DMS153 treated with DMSO at 0.1 percent for 48 hours (cell line): ENCODE measurements at regions not wholly inside any gene's neighbourhood (a gene's known extent, or its start where the extent isn't known, plus 50 kb on each side); places are given as distances from the start of the nearest gene placed in this dataset.

Source experiments
- DNase-seq: peaks from one replicate; lab custom pipeline; 2025; ENCODE audit not compliant: unreplicated experiment; lab: John Stamatoyannopoulos, UW

DNA sequence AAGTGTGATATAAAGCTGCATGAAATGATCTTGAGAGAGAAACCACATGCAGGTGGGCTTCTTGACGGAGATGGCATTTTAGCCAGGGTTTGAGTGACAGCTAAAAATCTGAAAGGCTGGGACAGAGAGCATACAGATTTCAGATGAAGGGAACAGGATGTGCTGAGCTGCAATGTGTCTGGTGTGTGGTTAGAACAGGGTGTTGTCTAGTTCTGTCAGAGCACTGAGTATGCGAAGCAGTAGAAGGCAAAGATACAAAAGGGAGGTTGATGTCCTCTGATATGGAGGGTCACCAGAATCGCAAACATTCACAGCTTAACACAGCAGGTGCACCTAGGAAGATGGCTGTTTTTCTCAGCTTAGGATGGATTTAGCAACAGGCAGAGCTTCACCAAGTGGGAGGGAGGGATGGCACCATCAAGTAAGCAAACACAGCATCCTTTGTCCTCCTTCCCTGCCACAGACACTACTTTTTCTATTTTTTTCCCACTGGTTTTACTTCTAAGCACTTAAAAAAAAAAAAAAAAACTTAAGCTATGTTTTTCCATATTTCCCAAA lies 182.5 kb downstream of the TMX3 start:
- no peak for DNase-seq

DNA sequence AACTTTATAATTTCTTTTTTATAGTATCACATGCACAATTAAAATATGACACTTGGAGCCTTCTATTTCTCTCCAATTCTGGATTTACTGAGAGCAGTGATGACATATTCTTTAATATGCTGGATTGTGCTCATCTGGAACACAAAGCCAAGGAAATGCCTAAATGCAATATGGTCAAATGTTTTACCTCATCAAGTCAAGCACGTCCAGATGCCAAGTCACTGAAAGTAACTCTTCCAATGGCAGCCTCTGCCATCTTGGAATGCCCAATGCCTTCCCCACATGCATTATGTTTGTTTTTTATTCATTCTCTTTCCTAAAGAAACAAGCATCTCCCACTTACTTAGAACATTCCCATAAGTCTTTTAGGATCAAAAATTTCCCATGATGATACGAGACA lies 189.8 kb downstream of the TMX3 start:
- DNase-seq = no peak

DNA sequence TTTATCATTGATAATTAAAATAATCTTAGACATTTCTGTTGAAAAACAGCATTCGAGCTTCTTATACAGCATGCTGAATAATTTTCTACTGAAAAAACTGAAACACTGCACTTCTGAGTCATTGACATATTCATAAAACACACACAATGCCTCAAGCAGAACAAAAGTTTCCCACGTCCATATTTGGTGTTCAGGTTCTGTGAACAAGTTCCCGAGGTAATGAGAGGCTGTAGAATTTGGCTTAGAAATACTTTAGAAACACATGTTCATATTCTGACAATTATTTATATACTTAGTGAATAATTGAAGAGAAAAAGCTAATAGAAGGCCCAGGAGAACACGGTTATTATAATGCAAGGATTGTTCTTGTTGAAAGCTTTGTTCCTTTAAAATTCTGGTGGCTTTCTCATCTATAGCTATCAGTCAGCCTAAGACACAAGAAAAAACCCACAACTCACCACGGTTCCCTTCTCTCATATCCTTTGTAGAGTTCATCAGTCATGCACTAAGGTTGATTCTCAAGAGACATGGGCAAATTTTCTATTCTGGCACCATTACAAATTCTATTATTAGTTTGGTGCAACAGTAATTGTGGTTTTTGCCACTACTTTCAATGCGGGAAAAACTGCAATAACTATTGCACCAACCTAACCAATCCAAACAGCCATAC lies 194.4 kb downstream of the TMX3 start:
- DNase-seq = no peak

DNA sequence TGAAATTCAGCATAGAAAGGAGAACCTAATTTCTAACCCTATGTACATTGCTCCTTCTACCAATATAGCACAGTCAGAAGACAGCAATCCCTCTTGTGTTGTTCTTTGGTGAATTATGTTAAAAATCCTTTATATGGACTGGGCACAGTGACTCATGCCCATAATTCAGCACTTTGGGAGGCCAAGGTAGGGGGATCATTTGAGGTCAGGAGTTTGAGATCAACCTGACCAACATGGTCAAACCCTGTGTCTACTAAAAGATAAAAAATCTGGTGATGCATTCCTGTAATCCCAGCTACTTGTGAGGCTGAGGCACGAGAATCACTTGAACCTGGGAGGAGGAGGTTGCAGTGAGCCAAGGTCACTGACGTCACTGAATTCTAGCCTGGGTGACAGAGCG lies 195.6 kb downstream of the TMX3 start:
- no peak for DNase-seq

DNA sequence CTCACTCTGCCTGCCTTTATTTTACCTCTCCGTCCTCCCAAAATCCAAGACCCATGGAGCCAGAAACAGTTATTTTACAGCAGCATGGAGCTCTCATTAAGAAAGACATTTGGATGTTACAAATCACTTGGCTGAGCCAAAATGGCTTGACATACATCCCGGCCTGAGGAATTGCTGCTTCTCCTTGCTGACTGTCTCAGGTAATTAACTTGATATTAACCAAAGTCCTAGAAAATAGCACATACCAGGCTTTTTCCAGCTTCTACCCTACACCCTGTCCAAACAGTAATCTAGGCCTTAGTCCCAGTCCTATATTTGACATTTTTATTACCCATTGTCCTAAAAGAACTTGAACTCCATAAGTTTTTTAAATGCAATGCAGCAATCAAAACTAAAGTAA lies 205.0 kb downstream of the TMX3 start:
- no peak for DNase-seq

DNA sequence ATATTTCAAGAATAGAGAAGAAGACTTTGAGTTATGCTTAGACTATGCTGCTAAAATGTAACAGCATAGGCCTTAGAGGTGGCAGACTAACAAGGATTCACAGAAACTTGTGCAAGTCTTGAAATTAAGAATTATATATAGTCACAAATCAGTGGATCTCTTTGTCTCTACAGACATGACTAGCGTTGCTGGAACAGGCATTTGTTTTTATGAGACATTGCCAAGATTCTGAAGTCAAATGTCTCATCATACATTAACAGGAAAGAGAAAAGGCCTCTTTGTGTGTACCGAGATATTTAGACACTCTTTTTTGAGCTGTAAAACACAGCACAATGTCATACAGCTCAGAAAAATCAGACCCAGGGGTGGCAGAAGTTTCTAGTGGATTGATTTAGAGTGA lies 207.1 kb downstream of the TMX3 start:
- DNase-seq = no peak

DNA sequence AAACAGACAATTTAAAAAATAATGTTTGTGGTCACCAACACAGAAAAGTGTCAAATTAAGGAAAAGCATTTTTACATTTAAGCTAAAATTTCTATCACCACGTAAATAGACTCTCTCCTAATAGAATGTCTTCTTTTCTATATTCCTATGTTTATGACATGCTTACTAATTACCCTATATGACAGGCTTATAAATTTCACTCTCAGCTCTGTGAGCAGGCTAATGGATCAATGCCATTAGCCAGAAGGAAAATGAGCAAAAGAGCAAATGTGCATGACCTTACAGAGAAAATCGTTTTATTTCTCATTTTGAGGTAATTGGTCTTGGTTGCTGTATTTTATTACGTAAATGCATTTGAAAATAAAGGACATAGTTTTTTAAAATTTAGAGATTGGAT lies 209.7 kb downstream of the TMX3 start:
- no peak for DNase-seq

DNA sequence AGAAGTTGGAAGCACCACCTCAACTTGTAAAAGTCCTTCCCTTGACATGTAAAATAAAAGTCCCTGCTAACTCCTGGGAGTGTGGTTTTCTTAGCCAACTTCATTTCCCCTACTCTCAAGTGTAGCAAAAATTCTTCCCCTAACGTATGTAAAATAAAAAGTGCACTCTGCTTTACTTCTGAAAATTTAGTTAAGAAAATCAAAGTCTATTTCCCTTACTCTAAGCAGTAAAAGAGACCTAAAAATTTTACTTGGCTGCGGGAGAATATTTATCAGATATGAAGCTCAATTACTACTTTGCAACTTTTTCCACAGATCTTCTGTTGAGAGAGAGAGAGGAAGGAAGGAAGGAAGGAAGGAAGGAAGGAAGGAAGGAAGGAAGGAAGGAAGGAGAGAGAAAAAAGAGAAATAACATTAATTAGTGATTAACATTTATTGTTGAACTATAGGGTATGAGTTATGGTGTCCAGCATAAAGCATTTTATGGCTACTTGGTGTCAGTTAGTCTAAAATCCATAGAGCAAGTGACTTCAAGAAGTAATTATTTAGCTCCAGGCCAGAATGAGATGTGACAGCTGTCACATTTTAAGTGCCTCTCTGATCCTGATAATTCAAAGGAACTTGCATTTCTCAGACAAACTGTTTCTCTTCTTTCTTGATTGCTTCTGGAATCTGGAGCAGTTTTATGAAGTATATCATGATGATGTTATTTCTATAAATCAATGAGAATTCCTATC lies 210.3 kb downstream of the TMX3 start:
- no peak for DNase-seq

DNA sequence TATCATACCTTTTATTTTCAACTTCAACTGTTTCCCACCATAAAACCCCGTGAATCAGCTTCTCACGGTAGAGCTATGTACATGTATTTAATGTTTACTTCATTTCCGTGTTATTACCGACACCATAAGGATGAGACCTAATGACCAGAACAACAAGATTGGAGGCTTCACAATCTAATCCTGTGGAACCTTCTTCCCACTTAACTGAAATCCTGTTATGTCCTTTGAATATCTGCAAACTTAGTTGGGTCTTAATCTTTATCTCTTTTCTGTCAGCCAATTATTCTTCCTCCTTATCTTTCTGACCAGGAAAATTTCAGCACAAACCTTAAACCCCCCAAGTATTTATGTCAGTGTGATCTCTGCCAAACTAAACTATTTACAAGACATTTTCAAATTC lies 214.4 kb downstream of the TMX3 start:
- DNase-seq = no peak

DNA sequence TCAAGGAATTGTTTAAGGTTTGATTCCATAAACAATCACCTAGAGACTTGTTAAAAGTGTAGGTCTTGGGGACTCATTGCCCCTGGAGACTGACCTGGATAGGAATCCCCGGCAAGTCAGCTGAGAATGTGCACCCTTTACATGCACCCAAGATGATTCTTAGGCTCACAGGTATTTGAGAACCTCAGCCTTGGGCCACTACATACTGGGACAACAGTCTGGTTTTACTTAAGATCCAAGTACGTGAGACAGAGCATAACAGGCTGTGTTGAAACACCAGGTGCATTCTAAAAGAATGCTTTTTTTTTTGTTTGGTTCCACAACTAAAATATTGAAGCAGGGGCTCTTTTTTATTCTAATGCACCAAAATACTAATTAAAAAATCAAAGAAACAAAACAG lies 215.8 kb downstream of the TMX3 start:
- DNase-seq = no peak

DNA sequence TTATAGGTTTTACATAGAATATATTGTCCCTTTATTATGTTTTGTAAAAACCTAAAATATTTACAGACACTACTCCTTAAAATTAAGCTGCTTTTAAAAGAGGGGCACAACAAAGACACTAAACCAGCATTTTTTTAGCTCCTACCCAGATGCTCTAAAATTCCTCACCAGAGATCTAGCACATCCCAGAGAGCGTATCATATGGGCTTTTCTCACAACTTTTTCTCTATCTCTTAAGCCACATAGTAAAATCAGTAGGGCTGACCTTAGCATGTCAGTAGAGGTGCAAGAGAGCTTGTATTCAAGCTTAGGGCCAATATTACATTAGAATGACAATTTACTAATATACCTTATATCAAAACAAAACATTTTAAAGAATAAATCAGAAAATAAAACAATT lies 216.3 kb downstream of the TMX3 start:
- no peak for DNase-seq

DNA sequence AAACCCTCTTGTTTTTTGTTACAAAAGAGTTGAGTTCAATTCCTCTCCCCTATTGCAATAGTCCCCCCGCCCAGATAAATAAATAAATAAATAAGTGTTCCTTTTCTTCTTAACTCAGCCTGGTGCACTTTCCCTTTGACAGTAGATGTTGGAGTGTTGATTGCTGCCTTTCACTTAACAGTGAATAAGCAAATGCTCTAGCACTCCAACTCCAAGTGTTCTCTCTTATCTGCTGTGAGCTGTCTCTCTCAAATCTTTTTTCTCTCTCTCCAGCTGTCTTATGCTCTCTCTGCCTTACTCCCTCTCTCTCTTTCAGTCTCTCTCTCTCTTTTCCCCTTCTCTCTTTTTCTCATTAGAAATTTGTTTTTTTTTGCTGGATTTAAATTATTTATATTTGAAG lies 216.7 kb downstream of the TMX3 start:
- no peak for DNase-seq

DNA sequence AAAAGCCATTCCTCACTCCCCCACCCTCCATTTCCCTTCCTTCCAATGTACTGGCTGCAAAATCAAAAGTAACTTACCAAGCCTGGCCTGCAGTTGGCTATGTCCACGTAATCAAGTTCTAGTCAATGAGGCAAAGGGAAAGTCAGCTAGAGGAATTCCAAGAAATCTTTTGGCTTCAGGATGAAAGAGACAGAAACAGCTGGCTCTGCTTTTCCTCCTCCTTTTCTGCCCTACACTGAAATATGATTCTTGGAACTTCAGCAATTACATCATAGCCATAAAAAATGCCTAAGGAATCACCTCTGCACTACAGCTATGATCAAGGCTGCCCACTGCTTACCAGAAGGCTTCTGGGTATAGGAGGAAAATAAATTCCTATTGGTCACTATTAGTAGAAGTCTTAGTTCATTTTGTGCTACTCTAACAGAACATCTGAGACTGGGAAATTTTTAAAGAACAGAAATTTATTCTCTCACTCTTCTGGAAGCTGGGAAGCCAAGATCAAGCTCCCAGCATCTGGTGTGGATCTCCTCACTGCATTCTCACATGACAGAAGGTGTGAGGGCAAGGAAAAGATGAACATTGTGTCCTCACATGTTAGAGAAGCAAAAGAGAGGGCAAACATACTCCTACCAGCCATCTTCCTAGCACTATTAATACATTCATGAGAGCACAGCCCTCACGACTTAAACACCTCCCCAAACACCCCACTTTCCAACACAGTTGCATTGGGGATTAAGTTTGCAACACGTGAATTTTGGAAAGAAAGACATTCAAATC lies 219.9 kb downstream of the TMX3 start:
- no peak for DNase-seq

DNA sequence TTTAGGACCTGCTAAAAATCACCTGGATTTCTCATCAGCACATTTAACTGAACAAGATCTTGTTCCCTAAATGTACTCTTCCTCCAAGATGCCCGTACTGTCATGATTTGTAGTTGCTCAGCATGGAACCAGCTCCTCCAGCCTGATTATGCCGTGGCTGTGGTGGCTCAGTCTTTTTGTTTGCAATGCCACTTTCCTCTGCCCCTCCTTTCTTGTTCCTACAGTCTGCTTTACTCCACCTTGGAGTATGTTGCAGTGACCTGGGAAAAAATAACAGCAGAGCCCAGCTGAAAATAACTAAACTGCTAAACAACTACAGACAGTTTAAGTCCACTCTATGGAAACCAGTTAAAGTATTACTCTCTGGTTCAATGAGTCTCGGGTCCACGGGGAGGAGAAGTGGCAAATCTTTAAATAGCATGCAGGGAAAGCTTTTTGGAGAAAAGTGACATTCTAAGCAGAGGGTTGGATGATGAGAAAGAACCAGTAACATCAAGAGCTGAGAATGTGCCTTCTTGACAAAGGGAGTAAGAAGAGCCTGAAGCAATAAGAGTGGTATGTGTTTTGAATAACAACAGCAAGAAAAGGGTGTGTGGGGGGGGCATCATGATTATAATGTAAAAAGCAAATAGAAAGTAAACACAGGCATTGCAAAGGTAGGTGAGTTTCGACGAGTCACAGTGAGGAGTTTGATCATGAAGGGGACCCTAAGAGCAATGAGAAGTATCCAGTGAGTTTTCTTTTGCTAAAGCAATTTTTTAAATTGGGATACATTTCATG lies 225.7 kb downstream of the TMX3 start:
- no peak for DNase-seq

DNA sequence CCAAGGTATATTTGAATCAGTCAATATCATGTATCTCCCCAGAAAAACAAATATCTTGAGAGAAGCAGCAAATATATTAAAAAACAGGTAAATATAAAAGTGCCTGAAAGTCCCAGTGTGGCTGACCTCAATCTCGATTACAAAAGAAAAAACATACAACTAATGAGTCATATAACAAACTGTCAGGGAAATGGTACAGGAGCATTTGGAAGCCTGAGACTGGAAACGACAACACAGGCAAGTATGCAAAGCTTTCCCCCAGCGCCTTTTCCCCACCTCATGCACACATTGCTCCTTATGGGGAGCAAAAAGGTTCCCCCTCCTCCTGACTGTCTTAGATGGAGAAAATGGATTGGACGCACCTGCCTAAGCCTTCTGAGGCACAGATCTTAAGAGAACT lies 230.7 kb downstream of the TMX3 start:
- DNase-seq = no peak

DNA sequence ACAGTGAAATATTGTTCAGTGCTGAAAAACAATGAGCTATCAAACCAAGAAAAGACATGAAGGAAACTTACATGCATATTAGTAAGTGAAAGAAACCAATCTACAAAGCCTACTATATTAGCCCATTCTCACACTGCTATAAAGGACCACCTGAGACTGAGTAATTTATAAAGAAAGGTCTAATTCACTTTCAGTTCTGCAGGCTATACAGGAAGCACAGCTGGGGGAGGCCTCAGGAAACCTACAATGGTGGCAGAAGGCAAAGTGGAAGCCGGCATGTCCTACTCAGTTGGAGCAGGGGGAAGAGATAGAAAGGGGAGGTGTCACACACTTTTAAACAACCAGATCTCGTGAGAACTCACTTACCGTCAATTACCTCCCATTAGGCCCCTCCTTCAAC lies 232.1 kb downstream of the TMX3 start:
- no peak for DNase-seq

DNA sequence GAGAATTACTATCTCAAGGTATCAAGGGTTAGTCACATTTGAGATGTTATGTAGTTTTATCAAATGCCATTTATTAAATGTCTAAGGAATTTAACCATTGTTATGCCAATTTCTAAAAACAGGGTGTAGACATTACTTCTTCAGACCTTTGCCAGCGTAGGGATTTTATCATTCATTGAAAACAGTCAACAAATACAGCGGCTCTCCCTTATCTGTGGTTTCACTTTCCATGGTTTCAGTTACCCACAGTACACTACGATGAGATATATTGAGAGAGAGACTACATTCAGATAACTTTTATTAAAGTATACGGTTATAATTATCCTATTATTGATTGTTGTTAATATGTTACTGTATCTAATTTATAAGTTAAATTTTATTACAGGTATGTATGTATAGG lies 234.7 kb downstream of the TMX3 start:
- DNase-seq = no peak

DNA sequence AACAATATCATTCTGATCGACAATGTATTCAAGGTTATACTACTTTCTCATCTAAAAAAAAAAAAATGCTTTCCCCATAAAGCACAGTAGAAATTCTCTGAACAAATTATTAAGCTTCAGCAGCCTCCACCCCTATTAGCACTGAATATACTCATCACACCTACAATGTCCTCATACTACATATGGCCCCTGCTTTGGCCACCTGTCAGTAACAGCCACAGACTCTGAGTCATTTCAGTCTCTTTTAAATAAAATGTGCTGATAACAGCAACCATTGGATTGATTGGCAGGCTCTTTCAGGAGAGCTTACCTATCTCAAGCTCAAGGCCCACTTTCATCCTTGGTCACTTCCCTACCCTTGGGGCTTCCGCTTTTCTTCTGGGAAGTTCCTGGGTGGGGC lies 236.7 kb downstream of the TMX3 start:
- no peak for DNase-seq

DNA sequence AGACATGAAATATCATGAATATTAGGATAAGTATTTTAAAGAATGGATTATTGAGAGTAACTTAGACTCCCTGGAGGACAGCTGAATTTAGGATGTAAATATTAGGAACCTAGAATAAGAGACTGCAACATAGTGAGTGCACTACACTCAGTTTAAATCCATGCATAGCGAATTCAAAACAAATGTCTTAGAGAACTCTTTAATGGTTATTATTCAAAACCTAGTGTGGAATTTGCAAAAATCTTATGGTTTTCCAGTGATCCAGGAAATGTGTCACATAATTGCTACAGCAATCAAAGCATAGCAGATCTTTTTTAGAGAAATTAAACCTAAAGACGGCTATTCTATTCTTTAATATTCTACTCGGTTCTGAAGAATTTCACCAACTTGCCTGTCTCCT lies 239.0 kb downstream of the TMX3 start:
- DNase-seq = no peak

DNA sequence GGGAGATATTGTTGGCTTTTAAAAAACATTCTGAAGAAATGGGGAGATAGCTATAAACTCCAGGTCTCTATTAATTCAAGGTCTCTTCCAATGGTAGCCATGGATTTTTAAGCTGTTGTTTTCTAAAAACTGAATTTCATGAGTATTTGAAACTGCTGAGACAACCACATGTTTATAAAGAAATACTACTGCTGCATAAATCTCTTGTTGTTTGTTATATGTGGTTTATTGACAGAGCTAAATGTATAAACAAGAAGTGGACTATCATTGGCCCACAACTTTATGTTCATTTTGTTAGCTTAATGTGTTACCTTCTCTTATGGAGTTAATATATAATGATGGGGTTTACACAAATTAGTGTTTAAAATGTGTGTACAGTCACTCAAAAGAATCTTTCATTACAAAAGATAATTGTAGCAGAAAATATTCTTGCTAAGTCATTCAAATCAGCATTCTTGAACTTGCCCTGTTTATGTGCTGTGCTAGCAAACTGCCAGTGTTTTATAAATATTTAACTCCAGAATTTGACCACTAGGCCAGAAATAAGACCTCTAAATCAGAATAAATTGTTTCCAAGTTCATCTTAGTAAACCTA lies 242.1 kb downstream of the TMX3 start:
- DNase-seq = no peak
